Panc1 (cell line): ENCODE measurements at regions not wholly inside any gene's neighbourhood (a gene's known extent, or its start where the extent isn't known, plus 50 kb on each side); places are given as distances from the start of the nearest gene placed in this dataset.

Experiments
- ATAC-seq: fragments of 200-7000 bp; cut with Tn5 transposase; 2 replicates; pipeline ENCODE4 v1.9.1; 2020; ENCODE audit warnings: mild to moderate bottlenecking, moderate library complexity
- BruUV-seq: library from RNA; stranded (reverse); fragments of 400-500 nt; replicated peaks from 2 replicates; lab custom pipeline; 2021; lab: Mats Ljungman, UMichigan
- CTCF ChIA-PET: fragments of 300-600 bp; sonication (Branson Sonifier 250); formaldehyde crosslinking; loops from one replicate; lab custom pipeline; 2022; ENCODE audit warnings: antibody characterized with exemption; lab: Charles Lee
- POLR2A ChIA-PET: fragments of 300-600 bp; sonication (Branson Sonifier 250); formaldehyde crosslinking; loops from one replicate; lab custom pipeline; 2022; ENCODE audit warnings: antibody characterized with exemption; lab: Charles Lee
- DNase-seq: peaks from one replicate; pipeline ENCODE4 v3.0.0-alpha.2; 2010; ENCODE audit warnings: low read depth, low spot score
- H3K27ac ChIP-seq: 2 replicates; pipeline ENCODE4 v1.5.1; 2011; ENCODE audit warnings: mild to moderate bottlenecking, low read length, inconsistent platforms
- H3K27me3 ChIP-seq: fragments of 200-500 bp; sonication (Bioruptor generic); 2 replicates; pipeline ENCODE4 v1.6.0; 2014; ENCODE audit warnings: low read length, inconsistent platforms; ENCODE audit not compliant: control insufficient read depth, insufficient read depth
- H3K36me3 ChIP-seq: fragments of 200-500 bp; sonication (Bioruptor generic); 2 replicates; pipeline ENCODE4 v1.5.1; 2014; ENCODE audit warnings: inconsistent platforms, mild to moderate bottlenecking, low read length, moderate library complexity; ENCODE audit not compliant: control insufficient read depth, insufficient read depth
- H3K4me1 ChIP-seq: 2 replicates; pipeline ENCODE4 v1.5.1; 2011; ENCODE audit warnings: inconsistent platforms, mild to moderate bottlenecking, low read length, moderate library complexity; ENCODE audit not compliant: control insufficient read depth, insufficient read depth
- H3K4me3 ChIP-seq, 2 experiments: 2 replicates each; pipeline ENCODE4 v1.5.1; 2011 to 2012; ENCODE audit warnings: low read depth in 2 of 2, low read length in 2 of 2, mild to moderate bottlenecking in 2 of 2, inconsistent platforms in 1 of 2, moderate library complexity in 1 of 2
- H3K9me3 ChIP-seq: fragments of 200-500 bp; sonication (Bioruptor generic); 2 replicates; pipeline ENCODE4 v1.5.1; 2014; ENCODE audit warnings: low read depth, mild to moderate bottlenecking, inconsistent platforms, low read length, moderate library complexity; ENCODE audit not compliant: control insufficient read depth, insufficient read depth
- CTCF ChIP-seq: fragments of 450-650 bp; IDR thresholded peaks from 2 replicates; pipeline ENCODE4 v1.5.1; 2017; ENCODE audit warnings: mild to moderate bottlenecking
- POLR2AphosphoS5 ChIP-seq: IDR thresholded peaks from 2 replicates; pipeline ENCODE4 v1.6.1; 2012; ENCODE audit warnings: mild to moderate bottlenecking, low read depth, low read length, moderate library complexity
- REST ChIP-seq, 2 experiments: IDR thresholded peaks; 2 replicates each; pipeline ENCODE4 v1.6.1; 2011 to 2012; ENCODE audit warnings: low read depth in 2 of 2, control low read depth in 1 of 2, low read length in 1 of 2, mild to moderate bottlenecking in 1 of 2, moderate library complexity in 1 of 2; ENCODE audit not compliant: insufficient read depth in 1 of 2
- SIN3A ChIP-seq: IDR thresholded peaks from 2 replicates; pipeline ENCODE4 v1.6.1; 2012; ENCODE audit warnings: low read depth, mild to moderate bottlenecking, low read length, moderate library complexity, borderline replicate concordance; ENCODE audit not compliant: insufficient read depth
- TCF7L2 ChIP-seq: IDR thresholded peaks from 2 replicates; pipeline ENCODE4 v1.6.1; 2011; ENCODE audit warnings: mild to moderate bottlenecking, low read depth, low read length, inconsistent platforms
- in situ Hi-C: cut with HindIII; loops from 2 replicates; pipeline ENCODE4 v1.10.0; 2016; ENCODE audit warnings: low sequenced_read_pairs, low pct_unique_long_range_greater_than_20kb
- intact Hi-C: fragments of 100-400 bp; cut with micrococcal nuclease; formaldehyde crosslinking; loops from one replicate; pipeline ENCODE4 v1.10.0; 2022; ENCODE audit not compliant: unreplicated experiment

- H3K36me3 ChIP-seq = no peaks in the 10 kb centered on the region
- TF ChIP-seq TCF7L2 = no peak
- TF ChIP-seq SIN3A = no peak
- TF ChIP-seq POLR2AphosphoS5 = no peak
- no peaks in the 10 kb centered on the region for H3K4me1 ChIP-seq
- no peak overlapping the region for H3K27ac ChIP-seq
- no peak for ATAC-seq
- CTCF ChIA-PET = no interaction called here
- H3K27me3 ChIP-seq = no peaks in the 10 kb centered on the region
- no peak overlapping the region for H3K4me3 ChIP-seq
- intact Hi-C loops (no loop called here), in situ Hi-C loops (no loop called here)
- BruUV-seq = no TSS peak
- POLR2A ChIA-PET = no interaction called here
- no peak for DNase-seq
- no peaks in the 10 kb centered on the region for H3K9me3 ChIP-seq
These were observed 397.9 kb downstream of the TOX3 start for GRCh38 chr16:52149003-52149402.

- BruUV-seq = no TSS peak
- H3K27me3 ChIP-seq = no peaks in the 10 kb centered on the region
- no peaks in the 10 kb centered on the region for H3K36me3 ChIP-seq
- H3K27ac ChIP-seq = no peak overlapping the region
- intact Hi-C loops = no loop called here
- H3K4me1 ChIP-seq = no peaks in the 10 kb centered on the region
- H3K9me3 ChIP-seq = no peaks in the 10 kb centered on the region
- ATAC-seq (no peak), DNase-seq (no peak)
- ChIA-PET CTCF (no interaction called here), POLR2A (no interaction called here)
- no peak for TF ChIP-seq TCF7L2
- no peak for TF ChIP-seq CTCF
- no peak for TF ChIP-seq REST (IDR thresholded peaks at IDR 0.05; ENCODE audit: insufficient read depth in 1 of 2, low read depth in 2 of 2, low read length in 1 of 2)
- TF ChIP-seq SIN3A = no peak
- TF ChIP-seq POLR2AphosphoS5 = no peak
- no peak overlapping the region for H3K4me3 ChIP-seq
- in situ Hi-C loops = no loop called here
These were observed 405.1 kb downstream of the TOX3 start for GRCh38 chr16:52141871-52142270.

GRCh38 chr16:52128361-52128760 lies 418.6 kb downstream of the TOX3 start:
- CTCF ChIA-PET = no interaction called here
- no peaks in the 10 kb centered on the region for H3K36me3 ChIP-seq
- no peaks in the 10 kb centered on the region for H3K4me1 ChIP-seq
- no peak for ATAC-seq
- BruUV-seq = no TSS peak
- TF ChIP-seq REST (IDR thresholded peaks at IDR 0.05; ENCODE audit: insufficient read depth in 1 of 2, low read depth in 2 of 2, low read length in 1 of 2) (no peak), CTCF (no peak), SIN3A (no peak), POLR2AphosphoS5 (no peak), TCF7L2 (no peak)
- intact Hi-C loops = no loop called here
- H3K9me3 ChIP-seq = no peaks in the 10 kb centered on the region
- H3K4me3 ChIP-seq = no peak overlapping the region
- no peak for DNase-seq
- H3K27ac ChIP-seq = no peak overlapping the region
- in situ Hi-C loops = no loop called here
- no peaks in the 10 kb centered on the region for H3K27me3 ChIP-seq
- POLR2A ChIA-PET = no interaction called here
